SK-N-SH (cell line): ENCODE measurements at regions not wholly inside any gene's neighbourhood (a gene's known extent, or its start where the extent isn't known, plus 50 kb on each side); places are given as distances from the start of the nearest gene placed in this dataset.

Source experiments
- CTCF ChIA-PET: fragments of 300-600, 350-600 bp; formaldehyde crosslinking; extraction: SDS; loops from one replicate; lab custom pipeline; 2021; lab: Yijun Ruan, JAX
- POLR2A ChIA-PET: fragments of 350-600 bp; sonication (Branson Sonifier 250); formaldehyde crosslinking; extraction: SDS; loops from one replicate; lab custom pipeline; 2020; ENCODE audit warnings: antibody characterized with exemption, inconsistent platforms; lab: Yijun Ruan, JAX
- DNase-seq: peaks from one replicate; pipeline ENCODE4 v3.0.0; 2012
- H2AFZ ChIP-seq: fragments of 200-600 bp; sonication (generic); 2 replicates; pipeline ENCODE4 v1.8.1; 2016; ENCODE audit warnings: antibody characterized with exemption, mild to moderate bottlenecking, low read depth
- H3F3A ChIP-seq: fragments of 200-600 bp; sonication (generic); replicated peaks from 2 replicates; pipeline ENCODE3; 2016; ENCODE audit warnings: antibody characterized with exemption, mild to moderate bottlenecking; ENCODE audit not compliant: insufficient read depth
- H3K27ac ChIP-seq, 2 experiments: fragments of 200-500 bp in 1 of 2; fragments of 200-600 bp in 1 of 2; sonication (Bioruptor generic) in 1 of 2; sonication (generic), shearing (Covaris generic) in 1 of 2; 2 replicates each; pipeline versions ENCODE4 v1.5.1 to v1.6.1; 2014 to 2016; ENCODE audit warnings: low read depth in 2 of 2, inconsistent platforms in 1 of 2, low read length in 1 of 2, mild to moderate bottlenecking in 1 of 2, mixed read lengths in 1 of 2
- H3K27me3 ChIP-seq: fragments of 200-600 bp; sonication (generic), shearing (Covaris generic); 2 replicates; pipeline ENCODE4 v1.6.1; 2016; ENCODE audit warnings: mixed run types; ENCODE audit not compliant: insufficient read depth
- H3K36me3 ChIP-seq, 2 experiments: fragments of 200-500 bp in 1 of 2; fragments of 200-600 bp in 1 of 2; sonication (Bioruptor generic) in 1 of 2; sonication (generic) in 1 of 2; replicated peaks in 1 of 2; 2 replicates each; pipeline versions ENCODE3 to v1.5.1; 2014 to 2016; ENCODE audit warnings: low read length in 1 of 2, mild to moderate bottlenecking in 1 of 2; ENCODE audit not compliant: insufficient read depth in 2 of 2, control insufficient read depth in 1 of 2
- H3K4me1 ChIP-seq, 2 experiments: fragments of 200-500 bp in 1 of 2; fragments of 200-600 bp in 1 of 2; sonication (Bioruptor generic) in 1 of 2; sonication (generic), shearing (Covaris generic) in 1 of 2; 2 replicates each; pipeline versions ENCODE4 v1.5.1 to v1.6.1; 2014 to 2016; ENCODE audit warnings: low read depth in 1 of 2, low read length in 1 of 2, mixed run types in 1 of 2; ENCODE audit not compliant: insufficient read depth in 2 of 2, control insufficient read depth in 1 of 2
- H3K4me2 ChIP-seq: fragments of 200-600 bp; sonication (generic), shearing (Covaris generic); 2 replicates; pipeline ENCODE4 v1.6.1; 2017; ENCODE audit warnings: mixed run types
- H3K4me3 ChIP-seq, 2 experiments: fragments of 200-500 bp in 1 of 2; fragments of 200-600 bp in 1 of 2; sonication (Bioruptor generic) in 1 of 2; sonication (generic), shearing (Covaris generic) in 1 of 2; 2 replicates each; pipeline versions ENCODE4 v1.5.1 to v1.8.1; 2014 to 2016; ENCODE audit warnings: low read depth in 2 of 2, inconsistent platforms in 1 of 2, low read length in 1 of 2, mild to moderate bottlenecking in 1 of 2, mixed read lengths in 1 of 2, moderate library complexity in 1 of 2
- H3K79me2 ChIP-seq: fragments of 200-600 bp; sonication (generic); 2 replicates; pipeline ENCODE4 v1.8.1; 2017; ENCODE audit warnings: mild to moderate bottlenecking; ENCODE audit not compliant: insufficient read depth
- H3K9ac ChIP-seq: fragments of 200-600 bp; sonication (generic); 2 replicates; pipeline ENCODE4 v1.6.1; 2017; ENCODE audit warnings: mixed run types
- H3K9me2 ChIP-seq: fragments of 200-600 bp; sonication (generic); 2 replicates; pipeline ENCODE4 v1.6.1; 2017; ENCODE audit warnings: mixed run types
- H3K9me3 ChIP-seq: fragments of 200-600 bp; sonication (generic); 2 replicates; pipeline ENCODE4 v1.6.1; 2017; ENCODE audit warnings: mixed run types, mild to moderate bottlenecking, moderate library complexity
- H4K20me1 ChIP-seq: fragments of 200-600 bp; sonication (generic); 2 replicates; pipeline ENCODE4 v1.6.1; 2017; ENCODE audit warnings: mild to moderate bottlenecking, mixed run types; ENCODE audit not compliant: insufficient read depth
- CHD2 ChIP-seq: fragments of 150-350 bp; IDR thresholded peaks from 2 replicates; pipeline ENCODE4 v1.6.1; 2018; ENCODE audit warnings: low read length; ENCODE audit not compliant: partially characterized antibody
- EP300 ChIP-seq, 2 experiments: IDR thresholded peaks; 2 replicates each; pipeline versions ENCODE4 v1.4.0 to v1.6.1; 2012; ENCODE audit warnings: borderline replicate concordance in 1 of 2, low read depth in 1 of 2, low read length in 1 of 2
- EZH2phosphoT487 ChIP-seq: fragments of 200-600 bp; sonication (generic); IDR thresholded peaks from 2 replicates; pipeline ENCODE4 v1.6.1; 2017; ENCODE audit warnings: low read depth, mixed run types, mild to moderate bottlenecking, antibody characterized with exemption, moderate library complexity, borderline replicate concordance
- FOSL2 ChIP-seq: IDR thresholded peaks from 2 replicates; pipeline ENCODE4 v1.4.0; 2012; ENCODE audit warnings: low read depth, mild to moderate bottlenecking, moderate library complexity, borderline replicate concordance
- FOXM1 ChIP-seq: IDR thresholded peaks from 2 replicates; pipeline ENCODE4 v1.4.0; 2012; ENCODE audit warnings: low read depth, mild to moderate bottlenecking
- GABPA ChIP-seq: IDR thresholded peaks from 2 replicates; pipeline ENCODE4 v1.4.0; 2012; ENCODE audit warnings: low read depth, mild to moderate bottlenecking
- GATA2 ChIP-seq: sonication (generic); formaldehyde crosslinking; IDR thresholded peaks from 2 replicates; pipeline ENCODE4 v1.5.0; 2020; ENCODE audit warnings: mild to moderate bottlenecking, missing genetic modification reagents
- IRF3 ChIP-seq: fragments of 150-350 bp; IDR thresholded peaks from 2 replicates; pipeline ENCODE4 v1.6.1; 2016; ENCODE audit warnings: mild to moderate bottlenecking, low read depth, low read length
- JUND ChIP-seq: IDR thresholded peaks from 2 replicates; pipeline ENCODE4 v1.4.0; 2012
- MAX ChIP-seq: IDR thresholded peaks from 2 replicates; pipeline ENCODE4 v1.4.0; 2012; ENCODE audit warnings: low read depth
- MXI1 ChIP-seq: IDR thresholded peaks from 2 replicates; pipeline ENCODE4 v1.6.1; 2012; ENCODE audit warnings: mild to moderate bottlenecking, low read depth, low read length, improper control_type of control experiment
- NRF1 ChIP-seq: IDR thresholded peaks from 2 replicates; pipeline ENCODE4 v1.6.1; 2012; ENCODE audit warnings: low read depth, mild to moderate bottlenecking, low read length
- PBX3 ChIP-seq: IDR thresholded peaks from 2 replicates; pipeline ENCODE4; 2012
- POLR2AphosphoS5 ChIP-seq: IDR thresholded peaks from 2 replicates; pipeline ENCODE4 v1.6.1; 2012; ENCODE audit warnings: low read depth, low read length
- RCOR1 ChIP-seq: fragments of 150-350 bp; IDR thresholded peaks from 2 replicates; pipeline ENCODE4 v1.6.1; 2017; ENCODE audit warnings: antibody characterized with exemption, low read length
- REST ChIP-seq: IDR thresholded peaks from 2 replicates; pipeline ENCODE4 v1.6.1; 2012; ENCODE audit warnings: mild to moderate bottlenecking, low read depth, low read length, moderate library complexity
- RXRA ChIP-seq: IDR thresholded peaks from 2 replicates; pipeline ENCODE4 v1.4.0; 2012; ENCODE audit warnings: low read depth, mild to moderate bottlenecking, borderline replicate concordance
- SMC3 ChIP-seq: IDR thresholded peaks from 2 replicates; pipeline ENCODE4 v1.6.1; 2012; ENCODE audit warnings: low read depth, low read length, improper control_type of control experiment
- TAF1 ChIP-seq: IDR thresholded peaks from 2 replicates; pipeline ENCODE4 v1.6.1; 2012; ENCODE audit warnings: low read depth, mild to moderate bottlenecking, low read length, moderate library complexity, borderline replicate concordance
- TCF12 ChIP-seq: IDR thresholded peaks from 2 replicates; pipeline ENCODE4 v1.4.0; 2012
- TEAD4 ChIP-seq: IDR thresholded peaks from 2 replicates; pipeline ENCODE4 v1.4.0; 2012; ENCODE audit warnings: mild to moderate bottlenecking, borderline replicate concordance; ENCODE audit not compliant: insufficient read depth
- USF1 ChIP-seq: IDR thresholded peaks from 2 replicates; pipeline ENCODE4 v1.4.0; 2012; ENCODE audit warnings: low read depth, borderline replicate concordance
- USF2 ChIP-seq: fragments of 150-350 bp; IDR thresholded peaks from 2 replicates; pipeline ENCODE4 v1.6.1; 2017; ENCODE audit warnings: antibody characterized with exemption, low read length, low read depth, borderline replicate concordance
- YY1 ChIP-seq: IDR thresholded peaks from 2 replicates; pipeline ENCODE4 v1.4.0; 2012; ENCODE audit warnings: low read depth, mild to moderate bottlenecking
- WGBS: methylation state at CpG from one replicate; pipeline ENCODE4 v1.1.6; 2017; ENCODE audit warnings: low lambda C conversion rate; 5-methylcytosine and 5-hydroxymethylcytosine counted together

- Histone ChIP-seq H3K4me3 (peak overlapping the region; percentile 12 to 19; a peak in 2 of 4 replicates), H3F3A (peaks cover 17% of the 10 kb centered on the region), H3K27me3 (no peaks in the 10 kb centered on the region), H3K9me3 (no peaks in the 10 kb centered on the region), H3K9me2 (no peaks in the 10 kb centered on the region), H4K20me1 (no peaks in the 10 kb centered on the region), H3K4me2 (peak overlapping the region; percentile 58; the same call in 1 of the 2 replicates), H3K79me2 (no peaks in the 10 kb centered on the region), H3K27ac (peak overlapping the region; percentile 95 to 96), H2AFZ (peak overlapping the region; percentile 44), H3K4me1 (peaks cover 3 to 6% of the 10 kb centered on the region in 2 experiments; a peak in 3 of 4 replicates), H3K9ac (peak overlapping the region; percentile 44; the same call in 1 of the 2 replicates), H3K36me3 (no peaks in the 10 kb centered on the region)
- CTCF ChIA-PET, result interaction anchor here (1.0 to 1.2 kb wide), 4 partner anchors 19 to 297 kb away, joined by 3 to 4 read pairs (median 3); partner anchors contain the start of gene PDE3A
- peak; percentile 61 for DNase-seq
- WGBS, result 12% methylated on average over 9 of the region's 9 CpGs
- POLR2A ChIA-PET, result interaction anchor here (0.8 to 1.5 kb wide), 2 partner anchors 155 to 157 kb away, joined by 3 read pairs; no protein-coding TSS in a partner anchor
- TF ChIP-seq POLR2AphosphoS5, result peak; percentile 49; the same call in 1 of the 2 replicates
- no peak for TF ChIP-seq USF2
- TF ChIP-seq FOXM1, result no peak
- peak; percentile 90 for TF ChIP-seq JUND
- TF ChIP-seq TEAD4, result peak; percentile 50; the same call in 1 of the 2 replicates
- TF ChIP-seq TAF1, result no peak
- TF ChIP-seq MXI1, result peak; percentile 91
- no peak for TF ChIP-seq IRF3
- no peak for TF ChIP-seq GABPA
- no peak for TF ChIP-seq NRF1
- TF ChIP-seq USF1, result no peak
- peak; percentile 88 for TF ChIP-seq RCOR1
- TF ChIP-seq YY1, result 0 out of 2 replicates have a peak, but pooled peaks have one; percentile 17
- TF ChIP-seq CHD2, result peak; percentile 70
- peak; percentile 48 for TF ChIP-seq GATA2 (CRISPR knock-in tag)
- peak; percentile 89 for TF ChIP-seq REST
- peak; percentile 21; the same call in 1 of the 2 replicates for TF ChIP-seq SMC3
- peak; percentile 87 for TF ChIP-seq MAX
- TF ChIP-seq PBX3, result peak; percentile 70
- no peak for TF ChIP-seq EZH2phosphoT487
- peak; percentile 65 to 88; a peak in 3 of 4 replicates for TF ChIP-seq EP300 (IDR thresholded peaks at IDR 0.05; ENCODE audit: borderline replicate concordance in 1 of 2, low read depth in 1 of 2, low read length in 1 of 2)
- TF ChIP-seq RXRA, result 0 out of 2 replicates have a peak, but pooled peaks have one; percentile 13
- peak; percentile 91 for TF ChIP-seq TCF12
- peak; percentile 91 for TF ChIP-seq FOSL2
These were observed 155.4 kb upstream of the PDE3A start for GRCh38 chr12:20212658-20213555.
